HG03469 (cell line): ENCODE measurements at regions not wholly inside any gene's neighbourhood (a gene's known extent, or its start where the extent isn't known, plus 50 kb on each side); places are given as distances from the start of the nearest gene placed in this dataset.

Experiments used
- ATAC-seq: cut with Tn5 transposase; IDR thresholded peaks from one replicate; pipeline ENCODE4 v1.9.1; 2021; ENCODE audit warnings: mild to moderate bottlenecking, moderate library complexity, moderate number of reproducible peaks; ENCODE audit not compliant: unreplicated experiment

- no peak for ATAC-seq
Observed at GRCh38 chr1:56229186-56229585, 350.2 kb downstream of the PLPP3 start.

GRCh38 chr1:56227886-56228285, 351.5 kb downstream of the PLPP3 start:
- no peak for ATAC-seq

GRCh38 chr1:56227401-56227800, 352.0 kb downstream of the PLPP3 start:
- ATAC-seq, result no peak

GRCh38 chr1:56225964-56226815, 353.2 kb downstream of the PLPP3 start:
- no peak for ATAC-seq

- ATAC-seq, result no peak
Observed at GRCh38 chr1:56223968-56224367, 355.4 kb downstream of the PLPP3 start.

- ATAC-seq, result no peak
Observed at GRCh38 chr1:56222914-56223540, 356.3 kb downstream of the PLPP3 start.

- ATAC-seq, result no peak
Observed at GRCh38 chr1:56220021-56220420, 359.3 kb downstream of the PLPP3 start.

GRCh38 chr1:56218023-56218422, 361.3 kb downstream of the PLPP3 start:
- no peak for ATAC-seq

GRCh38 chr1:56216218-56216617, 363.1 kb downstream of the PLPP3 start:
- ATAC-seq, result no peak

GRCh38 chr1:56215771-56216170, 363.6 kb downstream of the PLPP3 start:
- no peak for ATAC-seq

- no peak for ATAC-seq
Observed at GRCh38 chr1:56215086-56215485, 364.3 kb downstream of the PLPP3 start.

- ATAC-seq, result no peak
Observed at GRCh38 chr1:56213068-56213467, 366.3 kb downstream of the PLPP3 start.

- ATAC-seq, result no peak
Observed at GRCh38 chr1:56212143-56212542, 367.2 kb downstream of the PLPP3 start.

- no peak for ATAC-seq
Observed at GRCh38 chr1:56206391-56206790, 373.0 kb downstream of the PLPP3 start.

- ATAC-seq, result no peak
Observed at GRCh38 chr1:56204206-56204605, 375.2 kb downstream of the PLPP3 start.

GRCh38 chr1:56202796-56203492, 376.4 kb downstream of the PLPP3 start:
- no peak for ATAC-seq

GRCh38 chr1:56202186-56202585, 377.2 kb downstream of the PLPP3 start:
- ATAC-seq, result no peak

GRCh38 chr1:56200896-56201295, 378.5 kb downstream of the PLPP3 start:
- ATAC-seq, result no peak

GRCh38 chr1:56200442-56200841, 378.9 kb downstream of the PLPP3 start:
- ATAC-seq, result no peak

- ATAC-seq, result no peak
Observed at GRCh38 chr1:56199956-56200355, 379.4 kb downstream of the PLPP3 start.

GRCh38 chr1:56199061-56199460, 380.3 kb downstream of the PLPP3 start:
- ATAC-seq, result no peak

GRCh38 chr1:56197946-56198345, 381.4 kb downstream of the PLPP3 start:
- no peak for ATAC-seq
